ENCODE measurements at regions not wholly inside any gene's neighbourhood (a gene's known extent, or its start where the extent isn't known, plus 50 kb on each side); places are given as distances from the start of the nearest gene placed in this dataset.

GRCh38 chr14:97329701-97330100 lies 532.5 kb downstream of the VRK1 start:
- Histone ChIP-seq H3K4me1 (ENCODE audit: control insufficient read depth in 1 of 2, insufficient read depth in 2 of 2, low read depth in 1 of 2, low read length in 1 of 2) (no peaks in the 10 kb centered on the region), H3K4me3 (ENCODE audit: low read depth in 2 of 2, low read length in 1 of 2) (no peak overlapping the region), H3K27me3 (ENCODE audit: insufficient read depth) (no peaks in the 10 kb centered on the region), H3K9me3 (no peaks in the 10 kb centered on the region), H3K36me3 (replicated peaks in 1 of 2; ENCODE audit: control insufficient read depth in 1 of 2, insufficient read depth in 2 of 2, low read length in 1 of 2) (no peaks in the 10 kb centered on the region), H3K79me2 (ENCODE audit: insufficient read depth) (no peaks in the 10 kb centered on the region), H3K27ac (ENCODE audit: low read depth in 2 of 2, low read length in 1 of 2) (no peak overlapping the region), H3K9me2 (no peaks in the 10 kb centered on the region), H3F3A (replicated peaks; ENCODE audit: insufficient read depth) (no peaks in the 10 kb centered on the region), H4K20me1 (ENCODE audit: insufficient read depth) (no peaks in the 10 kb centered on the region), H3K4me2 (no peak overlapping the region), H3K9ac (no peak overlapping the region), H2AFZ (ENCODE audit: low read depth) (no peak overlapping the region)
- CTCF ChIA-PET = no interaction called here
- whole genome bisulfite sequencing (ENCODE audit: low lambda C conversion rate) = 16% methylated on average over 2 of the region's 2 CpGs
- TF ChIP-seq ELF1 (IDR thresholded peaks at IDR 0.05) = no peak
- no peak for TF ChIP-seq JUND (IDR thresholded peaks at IDR 0.05)
- no peak for TF ChIP-seq SIN3A (IDR thresholded peaks at IDR 0.05; ENCODE audit: borderline replicate concordance, low read depth, low read length)
- no peak for TF ChIP-seq TEAD4 (IDR thresholded peaks at IDR 0.05; ENCODE audit: borderline replicate concordance, insufficient read depth)
- no peak for TF ChIP-seq PBX3 (IDR thresholded peaks at IDR 0.05)
- no peak for TF ChIP-seq FOSL2 (IDR thresholded peaks at IDR 0.05; ENCODE audit: borderline replicate concordance, low read depth)
- TF ChIP-seq EZH2phosphoT487 (IDR thresholded peaks at IDR 0.05; ENCODE audit: borderline replicate concordance, low read depth) = no peak
- no peak for TF ChIP-seq IRF3 (IDR thresholded peaks at IDR 0.05; ENCODE audit: low read depth, low read length)
- TF ChIP-seq FOXJ3 (CRISPR knock-in tag; IDR thresholded peaks at IDR 0.05) = no peak
- no peak for TF ChIP-seq SMC3 (IDR thresholded peaks at IDR 0.05; ENCODE audit: low read depth, low read length)
- no peak for TF ChIP-seq RCOR1 (IDR thresholded peaks at IDR 0.05; ENCODE audit: low read length)
- TF ChIP-seq ZBTB33 (IDR thresholded peaks at IDR 0.05; ENCODE audit: borderline replicate concordance, low read depth) = no peak
- no peak for TF ChIP-seq RXRA (IDR thresholded peaks at IDR 0.05; ENCODE audit: borderline replicate concordance, low read depth)
- no peak for DNase-seq
- POLR2A ChIA-PET = no interaction called here

- no peaks in the 10 kb centered on the region for H3F3A ChIP-seq (replicated peaks; ENCODE audit: insufficient read depth)
- H3K4me3 ChIP-seq (ENCODE audit: low read depth in 2 of 2, low read length in 1 of 2) = no peak overlapping the region
- 6% methylated on average over 3 of the region's 3 CpGs for WGBS (ENCODE audit: low lambda C conversion rate)
- H3K4me2 ChIP-seq = no peak overlapping the region
- H3K4me1 ChIP-seq (ENCODE audit: control insufficient read depth in 1 of 2, insufficient read depth in 2 of 2, low read depth in 1 of 2, low read length in 1 of 2) = no peaks in the 10 kb centered on the region
- no peaks in the 10 kb centered on the region for H4K20me1 ChIP-seq (ENCODE audit: insufficient read depth)
- H3K9ac ChIP-seq = no peak overlapping the region
- no peaks in the 10 kb centered on the region for H3K27me3 ChIP-seq (ENCODE audit: insufficient read depth)
- POLR2A ChIA-PET = no interaction called here
- H3K27ac ChIP-seq (ENCODE audit: low read depth in 2 of 2, low read length in 1 of 2) = no peak overlapping the region
- H3K9me3 ChIP-seq = no peaks in the 10 kb centered on the region
- DNase-seq = no peak
- TF ChIP-seq CHD2 (IDR thresholded peaks at IDR 0.05; ENCODE audit: low read length, partially characterized antibody) = no peak
- TF ChIP-seq RFX5 (IDR thresholded peaks at IDR 0.05; ENCODE audit: low read length) = no peak
- TF ChIP-seq CTCF (IDR thresholded peaks at IDR 0.05) = no peak
- no peak for TF ChIP-seq SMC3 (IDR thresholded peaks at IDR 0.05; ENCODE audit: low read depth, low read length)
- no peak for TF ChIP-seq PBX3 (IDR thresholded peaks at IDR 0.05)
- no peak for TF ChIP-seq GATA2 (CRISPR knock-in tag; IDR thresholded peaks at IDR 0.05)
- no peak for TF ChIP-seq RCOR1 (IDR thresholded peaks at IDR 0.05; ENCODE audit: low read length)
- TF ChIP-seq RXRA (IDR thresholded peaks at IDR 0.05; ENCODE audit: borderline replicate concordance, low read depth) = no peak
- no peak for TF ChIP-seq EP300 (IDR thresholded peaks at IDR 0.05; ENCODE audit: borderline replicate concordance in 1 of 2, low read depth in 1 of 2, low read length in 1 of 2)
- no peaks in the 10 kb centered on the region for H3K79me2 ChIP-seq (ENCODE audit: insufficient read depth)
- H2AFZ ChIP-seq (ENCODE audit: low read depth) = no peak overlapping the region
- no peaks in the 10 kb centered on the region for H3K36me3 ChIP-seq (replicated peaks in 1 of 2; ENCODE audit: control insufficient read depth in 1 of 2, insufficient read depth in 2 of 2, low read length in 1 of 2)
- CTCF ChIA-PET = no interaction called here
- H3K9me2 ChIP-seq = no peaks in the 10 kb centered on the region
These were observed 533.9 kb downstream of the VRK1 start for GRCh38 chr14:97331058-97331457.

Data from SK-N-SH (cell line).